ENCODE measurements at regions not wholly inside any gene's neighbourhood (a gene's known extent, or its start where the extent isn't known, plus 50 kb on each side); places are given as distances from the start of the nearest gene placed in this dataset.

DNA sequence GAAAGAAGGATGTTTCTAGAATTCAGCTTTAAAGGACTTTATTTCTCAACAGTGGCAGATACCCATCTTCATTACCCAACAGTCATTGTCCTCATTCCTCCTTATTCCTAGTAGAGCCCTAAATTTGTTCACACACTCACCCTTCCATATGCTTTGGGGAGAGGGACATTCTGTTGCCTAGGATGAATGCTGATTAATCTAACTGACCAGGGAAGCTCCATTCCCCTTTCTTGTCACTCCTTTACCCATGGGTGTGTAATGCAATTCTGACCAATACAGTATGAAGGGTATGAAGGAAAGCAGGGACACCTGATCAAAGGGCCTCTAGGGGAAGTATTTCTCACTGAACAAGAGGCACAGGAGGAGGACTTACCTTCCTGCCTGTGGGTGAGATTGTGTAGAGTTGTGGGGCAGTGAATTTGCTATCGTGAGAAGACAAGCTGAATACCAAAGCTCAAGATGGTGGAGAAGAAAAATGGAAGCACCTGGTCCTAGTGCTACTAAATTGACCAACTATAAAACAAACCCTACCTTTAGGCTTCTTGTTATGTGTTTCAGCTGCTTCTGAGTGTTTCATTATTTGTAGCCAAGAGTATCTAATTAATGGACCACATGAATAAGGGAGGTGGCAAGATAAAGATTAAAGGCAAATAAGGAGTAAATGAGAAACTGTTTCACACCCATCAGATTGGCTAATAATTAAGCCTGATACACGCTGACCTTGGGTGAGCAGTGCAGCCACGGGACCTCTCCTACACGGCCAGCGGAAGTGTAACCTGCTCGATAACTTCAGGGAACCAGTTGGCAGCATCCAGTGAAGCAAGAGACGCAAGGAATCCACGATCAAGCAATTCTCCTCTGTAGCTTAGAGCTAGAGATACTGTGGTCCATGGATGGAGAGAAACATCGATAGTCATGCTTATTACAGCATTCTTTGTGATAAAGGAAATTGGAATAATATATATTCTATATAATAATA is 202.3 kb downstream of the MYCN start:
- no peak for DNase-seq

DNA sequence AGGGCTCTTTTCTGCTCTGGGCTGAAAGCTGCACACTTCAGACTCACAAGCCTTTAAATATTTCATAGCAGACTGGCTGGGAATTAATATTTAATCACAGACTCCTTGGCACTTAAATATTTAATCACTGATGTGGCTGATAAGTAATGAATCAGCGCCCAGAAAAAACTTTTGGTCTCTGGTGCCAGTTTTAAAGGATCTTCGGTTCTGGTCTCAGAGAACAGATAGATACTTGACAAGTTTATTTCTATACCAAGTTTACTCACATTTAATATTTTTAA is 201.2 kb downstream of the MYCN start:
- no peak for DNase-seq

DNA sequence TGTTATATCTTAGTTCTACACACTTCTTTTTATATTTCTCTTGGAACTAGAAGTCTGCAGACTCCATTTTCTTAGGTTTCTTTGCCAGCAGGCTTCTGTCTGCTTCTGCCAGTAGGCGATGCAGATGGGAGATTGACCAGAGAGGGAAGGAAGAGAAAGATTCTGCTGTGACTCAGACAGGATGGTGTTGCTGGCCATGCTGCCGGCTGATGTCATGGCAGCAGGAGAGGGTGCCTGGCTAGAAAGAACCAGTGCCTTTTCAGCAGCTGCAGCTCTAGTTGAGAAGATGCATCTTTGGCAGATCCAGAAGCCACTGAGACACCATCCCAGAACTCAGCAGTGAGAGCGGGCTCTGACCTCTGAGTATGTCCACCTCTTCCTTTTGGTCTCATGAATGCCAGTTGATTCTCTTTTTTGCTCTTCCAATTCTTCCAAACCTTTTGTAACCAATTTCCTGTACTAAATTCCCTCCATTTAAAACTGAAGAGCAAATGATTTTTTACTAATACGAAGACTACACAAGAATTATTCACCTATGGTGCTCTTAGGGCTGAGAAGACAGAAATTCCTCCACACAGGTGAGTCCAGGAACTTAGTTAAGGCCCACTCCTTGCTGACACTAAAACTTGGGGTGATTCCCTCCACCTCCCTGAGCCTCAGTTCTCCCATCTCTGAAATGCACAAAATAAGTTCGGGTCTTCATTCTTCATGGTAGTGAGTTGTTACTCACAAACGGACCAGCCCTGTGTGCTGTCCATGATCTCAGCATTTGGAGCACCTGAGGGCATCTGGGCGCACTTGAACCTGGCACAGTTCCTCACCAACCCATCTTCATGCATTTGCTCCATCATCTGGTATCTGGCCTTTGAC is 200.7 kb downstream of the MYCN start:
- DNase-seq: no peak

- DNase-seq: no peak
These were observed 199.6 kb downstream of the MYCN start for GRCh38 chr2:16139663-16140615.

- DNase-seq: no peak
These were observed 198.7 kb downstream of the MYCN start for GRCh38 chr2:16138811-16139662.

DNA sequence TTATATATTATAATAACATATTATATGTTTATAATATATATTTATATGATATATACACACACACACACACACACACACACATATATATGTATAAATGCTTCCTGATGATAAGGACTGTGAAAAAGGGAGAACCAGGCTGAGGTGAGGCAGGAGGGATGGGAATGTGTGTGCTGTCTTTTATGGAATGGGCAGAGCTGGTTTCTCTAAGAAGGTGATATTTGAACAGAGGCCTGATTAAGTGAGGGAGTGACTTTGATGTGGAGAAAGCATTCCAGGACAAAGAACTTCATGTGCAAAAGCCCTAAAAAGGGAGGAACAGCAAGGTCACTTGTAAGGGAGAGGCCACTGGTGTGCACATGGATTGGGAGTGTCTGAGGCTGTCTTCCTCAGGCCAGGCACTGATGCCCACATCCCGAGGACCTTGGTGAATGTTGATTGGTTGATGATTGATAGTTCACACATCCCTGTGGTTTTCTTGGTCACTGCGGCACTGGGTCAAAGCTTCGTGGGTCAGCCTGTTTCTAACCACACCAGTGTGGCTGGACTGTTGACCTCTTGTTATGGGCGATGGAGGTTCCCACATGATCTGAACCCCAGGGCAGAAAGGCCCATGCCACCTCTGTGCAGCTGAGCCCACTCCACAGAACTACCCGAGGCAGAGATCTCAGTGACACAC is 196.9 kb downstream of the MYCN start:
- DNase-seq: no peak

DNA sequence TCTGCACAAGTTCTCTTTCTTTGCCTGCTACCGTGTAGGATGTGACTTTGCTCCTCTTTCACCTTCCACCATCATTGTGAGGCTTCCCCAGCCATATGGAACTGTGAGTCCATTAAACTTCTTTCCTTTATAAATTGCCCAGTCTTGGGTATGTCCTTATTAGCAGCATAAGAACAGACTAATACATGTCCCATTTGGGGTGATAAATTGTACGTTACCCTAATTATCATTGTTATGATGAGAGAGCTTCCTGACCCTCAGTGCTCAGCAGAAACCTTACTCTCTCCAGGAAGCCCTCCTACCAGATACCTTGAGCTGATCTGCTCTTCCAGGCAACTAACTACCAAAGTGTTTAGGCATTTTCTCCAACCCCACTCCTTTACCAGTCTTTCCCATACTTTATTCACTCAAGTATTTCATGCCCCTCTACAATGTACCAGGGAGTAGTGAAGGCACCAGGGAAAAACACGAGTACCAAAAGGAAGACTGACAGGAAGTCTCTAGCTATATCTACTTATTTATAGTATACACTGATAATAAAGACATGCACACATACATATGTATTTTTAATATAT is 196.2 kb downstream of the MYCN start:
- DNase-seq: no peak

GRCh38 chr2:16135913-16136310 is 195.6 kb downstream of the MYCN start:
- DNase-seq: no peak

- DNase-seq: no peak
These were observed 195.0 kb downstream of the MYCN start for GRCh38 chr2:16135196-16135912.

DNA sequence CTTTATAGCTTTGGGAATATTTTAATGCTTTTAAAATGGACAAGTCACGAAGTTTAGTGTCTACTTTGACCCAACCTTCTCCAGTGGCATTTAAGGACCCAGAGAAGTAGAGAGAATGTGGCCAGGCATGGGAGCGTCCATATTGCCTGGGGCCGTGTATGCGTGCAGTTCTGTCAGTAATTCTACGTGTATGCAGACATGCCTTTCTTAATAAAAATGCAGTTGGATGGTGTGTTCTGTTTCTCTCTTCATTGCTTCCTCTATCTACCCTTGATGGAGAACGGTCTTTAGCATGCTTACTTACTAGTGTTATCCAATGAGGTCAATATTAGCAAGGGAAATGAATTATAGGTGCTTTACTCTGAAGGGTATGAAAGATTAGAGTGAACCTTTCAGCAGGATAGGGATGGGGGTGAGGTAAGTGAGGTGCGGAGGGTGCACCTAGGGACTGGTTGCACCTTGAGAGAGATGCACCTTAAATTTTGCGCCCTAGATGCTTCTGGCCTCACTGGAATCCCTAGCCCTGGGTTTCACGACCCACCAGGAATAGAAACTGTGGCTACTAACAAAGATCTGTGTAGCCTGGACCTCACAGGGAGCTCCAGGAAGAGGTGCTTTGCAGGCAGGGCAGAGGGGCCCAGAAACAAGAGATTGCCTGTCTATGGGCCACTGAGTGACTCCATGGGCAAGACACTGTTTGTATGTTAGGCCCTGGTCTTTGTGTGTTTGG is 194.3 kb downstream of the MYCN start:
- no peak for DNase-seq

GRCh38 chr2:16130906-16131400 is 190.6 kb downstream of the MYCN start:
- no peak for DNase-seq

- DNase-seq: no peak
These were observed 190.2 kb downstream of the MYCN start for GRCh38 chr2:16130541-16130880.

- DNase-seq: no peak
These were observed 189.6 kb downstream of the MYCN start for GRCh38 chr2:16129716-16130540.

- no peak for DNase-seq
These were observed 188.6 kb downstream of the MYCN start for GRCh38 chr2:16128746-16129610.

GRCh38 chr2:16127958-16128357 is 187.6 kb downstream of the MYCN start:
- no peak for DNase-seq

GRCh38 chr2:16127276-16127940 is 187.1 kb downstream of the MYCN start:
- DNase-seq: no peak
